D721Med (cell line): ENCODE measurements at regions not wholly inside any gene's neighbourhood (a gene's known extent, or its start where the extent isn't known, plus 50 kb on each side); places are given as distances from the start of the nearest gene placed in this dataset.

Experiments
- DNase-seq: peaks from one replicate; pipeline ENCODE4 v3.0.0; 2011; ENCODE audit warnings: low spot score; ENCODE audit not compliant: insufficient read length
- FAIRE-seq: peaks from 2 replicates; lab custom pipeline; 2011; peaks lifted over from hg19 to GRCh38; lab: Jason Lieb, UNC
- TF ChIP-seq, protein P1 (sequence below): IDR thresholded peaks from 2 replicates; pipeline ENCODE4 v1.5.1; 2012; ENCODE audit warnings: mild to moderate bottlenecking, control low read depth; ENCODE audit not compliant: insufficient read depth; ENCODE audit errors: missing control alignments

DNA sequence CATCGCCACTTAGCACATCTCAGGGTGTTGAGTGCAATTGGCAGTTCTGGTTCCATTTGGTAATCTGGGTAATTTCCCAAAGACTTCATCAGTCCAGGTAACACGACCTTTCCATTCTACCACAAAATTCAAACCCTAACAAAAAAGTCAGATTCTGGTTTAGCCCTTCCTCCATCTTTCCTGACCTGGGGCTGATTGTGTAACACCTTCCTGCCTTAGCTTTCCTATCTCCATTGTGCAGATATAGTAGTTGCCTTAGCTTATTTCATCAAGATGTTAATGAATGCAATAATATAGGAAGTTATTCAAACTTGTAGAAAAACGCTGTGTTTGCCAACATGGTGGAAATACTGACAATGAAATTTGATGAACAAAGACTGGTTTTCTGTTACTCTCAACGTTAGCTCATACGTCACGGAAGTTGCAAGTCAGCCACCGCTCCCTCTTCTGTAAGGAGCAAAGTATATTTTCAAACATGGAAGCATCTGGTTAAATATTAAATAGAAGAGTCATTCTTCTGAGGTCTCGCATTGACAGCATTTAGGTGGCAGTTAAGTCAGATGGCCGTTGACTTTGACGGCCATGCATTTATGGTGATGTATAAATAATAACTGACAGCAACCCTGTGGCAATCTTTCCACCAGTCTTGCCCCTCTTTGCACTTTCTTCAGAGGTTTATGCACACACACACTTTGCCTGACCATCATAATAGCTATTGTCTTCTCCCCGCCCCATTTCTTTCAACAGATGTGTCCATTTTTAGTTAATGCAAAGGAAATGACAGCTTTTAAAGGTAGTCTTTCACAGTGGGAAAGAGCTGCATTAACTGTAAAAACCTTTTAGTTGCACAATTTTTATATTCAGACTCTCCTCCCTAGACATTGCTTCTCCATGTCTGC lies 205.1 kb upstream of the BMPER start:
- DNase-seq: no peak
- TF ChIP-seq, protein P1, sequence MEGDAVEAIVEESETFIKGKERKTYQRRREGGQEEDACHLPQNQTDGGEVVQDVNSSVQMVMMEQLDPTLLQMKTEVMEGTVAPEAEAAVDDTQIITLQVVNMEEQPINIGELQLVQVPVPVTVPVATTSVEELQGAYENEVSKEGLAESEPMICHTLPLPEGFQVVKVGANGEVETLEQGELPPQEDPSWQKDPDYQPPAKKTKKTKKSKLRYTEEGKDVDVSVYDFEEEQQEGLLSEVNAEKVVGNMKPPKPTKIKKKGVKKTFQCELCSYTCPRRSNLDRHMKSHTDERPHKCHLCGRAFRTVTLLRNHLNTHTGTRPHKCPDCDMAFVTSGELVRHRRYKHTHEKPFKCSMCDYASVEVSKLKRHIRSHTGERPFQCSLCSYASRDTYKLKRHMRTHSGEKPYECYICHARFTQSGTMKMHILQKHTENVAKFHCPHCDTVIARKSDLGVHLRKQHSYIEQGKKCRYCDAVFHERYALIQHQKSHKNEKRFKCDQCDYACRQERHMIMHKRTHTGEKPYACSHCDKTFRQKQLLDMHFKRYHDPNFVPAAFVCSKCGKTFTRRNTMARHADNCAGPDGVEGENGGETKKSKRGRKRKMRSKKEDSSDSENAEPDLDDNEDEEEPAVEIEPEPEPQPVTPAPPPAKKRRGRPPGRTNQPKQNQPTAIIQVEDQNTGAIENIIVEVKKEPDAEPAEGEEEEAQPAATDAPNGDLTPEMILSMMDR: no peak
- no peak for FAIRE-seq

DNA sequence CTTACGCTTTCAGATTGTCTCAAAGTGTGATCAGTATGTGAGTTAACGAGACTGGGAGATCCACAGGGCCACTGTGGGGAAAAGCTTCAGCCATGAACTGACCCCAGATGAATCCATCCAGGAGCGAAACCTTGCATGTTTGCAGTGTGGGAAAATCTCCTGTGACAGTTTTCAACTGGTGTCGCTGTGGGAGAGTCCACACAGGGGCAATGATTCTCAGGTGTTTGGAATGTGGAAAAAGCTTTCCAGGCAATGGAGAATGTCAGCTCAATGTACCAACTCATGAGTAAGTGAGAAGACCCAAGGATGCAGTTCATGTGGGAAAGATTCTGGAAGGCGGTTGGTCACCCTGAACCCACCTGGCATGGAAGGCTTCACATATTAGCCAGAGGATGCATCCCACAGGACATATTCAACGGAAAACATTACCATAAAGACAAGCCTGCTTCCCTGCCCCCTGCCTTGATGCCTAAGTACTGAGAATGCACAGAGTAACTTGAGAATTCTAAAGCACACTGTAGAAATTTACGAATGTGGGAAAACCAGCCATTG lies 204.1 kb upstream of the BMPER start:
- FAIRE-seq (no peak), DNase-seq (no peak)
- TF ChIP-seq, protein P1: no peak

DNA sequence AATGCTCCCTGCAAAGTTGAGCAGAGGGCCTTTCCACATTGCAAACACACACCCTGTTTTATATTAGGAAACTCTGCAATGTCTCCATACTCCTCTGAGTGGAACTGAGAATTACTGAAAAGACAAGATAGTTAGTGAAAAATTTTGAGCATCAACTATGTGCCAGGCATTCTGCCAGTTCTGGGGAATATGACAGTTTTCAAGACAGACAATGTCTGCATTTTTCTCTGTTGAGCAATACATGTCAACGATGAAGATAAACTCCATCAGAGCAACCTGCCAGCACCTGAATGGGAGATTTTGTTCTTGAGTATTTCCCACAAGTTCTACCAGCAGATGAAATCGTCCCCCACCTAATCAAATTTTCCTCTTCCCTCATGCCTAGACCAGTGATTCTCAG lies 203.4 kb upstream of the BMPER start:
- DNase-seq (no peak), FAIRE-seq (no peak)
- TF ChIP-seq, protein P1: no peak

DNA sequence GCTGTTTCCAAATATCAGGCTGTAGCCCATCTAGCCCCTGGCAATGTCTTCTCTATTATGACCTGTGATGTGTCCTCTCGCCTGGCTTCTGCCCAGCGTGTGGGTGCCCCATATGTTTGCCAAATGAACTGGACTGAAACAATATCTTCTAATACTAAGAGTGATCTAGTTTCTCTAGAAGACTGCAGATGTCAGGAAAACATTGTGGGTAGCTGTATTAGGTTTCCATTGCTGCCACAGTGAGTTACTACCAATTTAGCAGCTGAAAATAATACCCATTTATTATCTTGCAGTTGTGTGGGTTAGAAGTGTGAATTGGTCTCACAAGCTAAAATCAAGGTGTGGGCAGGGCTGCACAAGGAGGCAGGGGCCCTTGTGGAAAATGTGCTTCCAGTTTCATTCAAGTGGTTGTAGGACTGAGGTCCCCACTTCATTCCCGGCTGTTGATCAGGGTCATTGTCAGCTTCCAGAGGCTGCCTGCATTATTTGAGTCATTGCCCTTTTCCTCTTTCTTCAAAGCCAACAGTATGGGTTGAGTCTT lies 202.8 kb upstream of the BMPER start:
- TF ChIP-seq, protein P1: no peak
- FAIRE-seq: no peak
- DNase-seq: no peak

DNA sequence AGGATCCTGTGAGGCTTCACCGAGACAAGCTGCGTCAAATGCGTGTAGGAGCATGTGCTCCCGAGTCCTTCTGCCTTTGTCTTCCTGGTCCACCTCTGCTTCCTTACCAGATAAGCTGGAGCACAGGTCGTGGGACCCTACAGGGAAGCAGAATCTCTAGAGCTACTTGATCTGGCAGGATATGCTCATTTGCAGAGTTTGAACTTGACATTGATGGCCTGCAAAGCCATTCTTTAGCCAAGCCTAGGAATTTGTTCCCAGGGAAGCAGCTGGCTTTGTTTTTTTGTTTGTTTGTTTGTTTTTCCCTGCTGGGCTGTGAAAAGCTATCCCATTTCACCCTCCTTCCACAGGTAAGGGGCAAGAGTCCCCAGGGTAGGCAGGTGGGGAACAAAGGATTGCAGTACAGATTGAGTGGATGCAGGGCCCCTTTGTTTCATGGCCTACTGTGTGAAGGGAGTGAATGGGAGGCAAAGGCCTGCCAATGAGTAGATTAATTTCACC lies 200.0 kb upstream of the BMPER start:
- DNase-seq (no peak), FAIRE-seq (no peak)
- TF ChIP-seq, protein P1: no peak

DNA sequence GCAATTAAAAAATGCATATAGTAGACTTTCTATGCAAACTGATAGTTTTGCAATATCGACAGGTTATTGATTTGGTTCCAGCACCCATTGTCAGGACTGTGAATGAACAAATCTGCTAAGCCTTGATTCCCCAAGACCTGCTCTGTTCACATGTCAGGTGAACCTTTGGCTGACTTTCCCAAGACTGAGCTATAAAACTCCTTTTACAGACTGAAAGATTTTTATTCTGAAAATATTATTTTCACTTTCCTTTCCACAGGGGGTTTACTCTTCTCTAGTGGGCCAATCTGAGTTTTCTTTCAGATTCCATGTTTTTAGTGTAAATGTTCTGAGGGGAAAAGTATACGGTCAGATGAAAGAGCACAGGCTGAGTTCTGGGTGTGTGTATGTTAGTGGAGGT lies 199.2 kb upstream of the BMPER start:
- FAIRE-seq: no peak
- TF ChIP-seq, protein P1: no peak

More for the DNA sequence above, 199.2 kb upstream of the BMPER start:
- DNase-seq: no peak
